ENCODE measurements at regions not wholly inside any gene's neighbourhood (a gene's known extent, or its start where the extent isn't known, plus 50 kb on each side); places are given as distances from the start of the nearest gene placed in this dataset.

GRCh38 chr9:4435197-4435596 is 55.1 kb upstream of the SLC1A1 start:
- peak; percentile 81 for DNase-seq (ENCODE audit: low read depth)
- no peak for TF ChIP-seq CTCF (conservative IDR thresholded peaks at IDR 0.05; ENCODE audit: control insufficient read depth, insufficient read depth, low read depth, low read length)

GRCh38 chr9:4433379-4433778 is 56.9 kb upstream of the SLC1A1 start:
- no peak for TF ChIP-seq CTCF (conservative IDR thresholded peaks at IDR 0.05; ENCODE audit: control insufficient read depth, insufficient read depth, low read depth, low read length)
- no peak for DNase-seq (ENCODE audit: low read depth)
- no peak overlapping the region for H3K4me3 ChIP-seq (ENCODE audit: control insufficient read depth, low read depth, low read length)

More at GRCh38 chr9:4435197-4435596, 55.1 kb upstream of the SLC1A1 start:
- no peak overlapping the region for H3K4me3 ChIP-seq (ENCODE audit: control insufficient read depth, low read depth, low read length)

GRCh38 chr9:4430432-4431261 is 59.6 kb upstream of the SLC1A1 start:
- H3K4me3 ChIP-seq (ENCODE audit: control insufficient read depth, low read depth, low read length): no peak overlapping the region
- TF ChIP-seq CTCF (conservative IDR thresholded peaks at IDR 0.05; ENCODE audit: control insufficient read depth, insufficient read depth, low read depth, low read length): no peak
- DNase-seq (ENCODE audit: low read depth): peak; percentile 29

- no peak overlapping the region for H3K4me3 ChIP-seq (ENCODE audit: control insufficient read depth, low read depth, low read length)
- peak; percentile 20 for DNase-seq (ENCODE audit: low read depth)
These were observed 64.8 kb upstream of the SLC1A1 start for GRCh38 chr9:4425319-4426045.

GRCh38 chr9:4424891-4425290 is 65.4 kb upstream of the SLC1A1 start:
- H3K4me3 ChIP-seq (ENCODE audit: control insufficient read depth, low read depth, low read length): no peak overlapping the region
- DNase-seq (ENCODE audit: low read depth): peak; percentile 35
- no peak for TF ChIP-seq CTCF (conservative IDR thresholded peaks at IDR 0.05; ENCODE audit: control insufficient read depth, insufficient read depth, low read depth, low read length)

More at GRCh38 chr9:4425319-4426045, 64.8 kb upstream of the SLC1A1 start:
- TF ChIP-seq CTCF (conservative IDR thresholded peaks at IDR 0.05; ENCODE audit: control insufficient read depth, insufficient read depth, low read depth, low read length): no peak

- DNase-seq (ENCODE audit: low read depth): no peak
- H3K4me3 ChIP-seq (ENCODE audit: control insufficient read depth, low read depth, low read length): no peak overlapping the region
- TF ChIP-seq CTCF (conservative IDR thresholded peaks at IDR 0.05; ENCODE audit: control insufficient read depth, insufficient read depth, low read depth, low read length): no peak
These were observed 66.2 kb upstream of the SLC1A1 start for GRCh38 chr9:4424038-4424437.

Measured in fibroblast of mammary gland (primary cell).